ENCODE measurements at regions not wholly inside any gene's neighbourhood (a gene's known extent, or its start where the extent isn't known, plus 50 kb on each side); places are given as distances from the start of the nearest gene placed in this dataset.
"Not testable (repeated sequence)": the region's sequence is repeated elsewhere in the genome, so short reads cannot be mapped to it uniquely, and the experiment has no call there.

DNA sequence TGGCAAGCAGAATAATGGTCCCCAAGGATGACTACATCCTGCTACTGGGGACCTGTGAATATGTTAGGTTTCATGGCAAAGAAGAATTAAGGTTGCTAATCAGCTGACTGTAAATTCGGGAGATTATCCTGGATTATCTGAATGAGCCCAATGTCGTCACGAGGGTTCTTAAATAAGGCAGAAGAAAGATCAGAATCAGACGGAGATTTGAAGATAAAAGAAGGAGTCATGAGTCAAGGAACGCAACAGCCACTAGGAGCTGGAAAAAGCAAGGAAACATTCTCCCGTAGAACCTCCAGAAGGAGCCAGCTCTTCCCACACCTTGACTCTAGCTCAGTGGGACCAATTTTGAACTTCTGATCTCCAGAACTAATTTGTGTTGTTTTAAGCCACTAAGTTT, 82.9 kb upstream of the APBB1IP start:
- TF ChIP-seq, protein P1, sequence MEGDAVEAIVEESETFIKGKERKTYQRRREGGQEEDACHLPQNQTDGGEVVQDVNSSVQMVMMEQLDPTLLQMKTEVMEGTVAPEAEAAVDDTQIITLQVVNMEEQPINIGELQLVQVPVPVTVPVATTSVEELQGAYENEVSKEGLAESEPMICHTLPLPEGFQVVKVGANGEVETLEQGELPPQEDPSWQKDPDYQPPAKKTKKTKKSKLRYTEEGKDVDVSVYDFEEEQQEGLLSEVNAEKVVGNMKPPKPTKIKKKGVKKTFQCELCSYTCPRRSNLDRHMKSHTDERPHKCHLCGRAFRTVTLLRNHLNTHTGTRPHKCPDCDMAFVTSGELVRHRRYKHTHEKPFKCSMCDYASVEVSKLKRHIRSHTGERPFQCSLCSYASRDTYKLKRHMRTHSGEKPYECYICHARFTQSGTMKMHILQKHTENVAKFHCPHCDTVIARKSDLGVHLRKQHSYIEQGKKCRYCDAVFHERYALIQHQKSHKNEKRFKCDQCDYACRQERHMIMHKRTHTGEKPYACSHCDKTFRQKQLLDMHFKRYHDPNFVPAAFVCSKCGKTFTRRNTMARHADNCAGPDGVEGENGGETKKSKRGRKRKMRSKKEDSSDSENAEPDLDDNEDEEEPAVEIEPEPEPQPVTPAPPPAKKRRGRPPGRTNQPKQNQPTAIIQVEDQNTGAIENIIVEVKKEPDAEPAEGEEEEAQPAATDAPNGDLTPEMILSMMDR (IDR thresholded peaks at IDR 0.05; ENCODE audit: extremely low read depth, missing control alignments), result no peak
- DNase-seq (ENCODE audit: low spot score), result no peak

- TF ChIP-seq, protein P1 (IDR thresholded peaks at IDR 0.05; ENCODE audit: extremely low read depth, missing control alignments), result no peak
- DNase-seq (ENCODE audit: low spot score), result no peak
These were observed 80.9 kb upstream of the APBB1IP start for GRCh38 chr10:26357203-26357602.

GRCh38 chr10:26358071-26358470, 80.1 kb upstream of the APBB1IP start:
- no peak for DNase-seq (ENCODE audit: low spot score)
- TF ChIP-seq, protein P1 (IDR thresholded peaks at IDR 0.05; ENCODE audit: extremely low read depth, missing control alignments), result no peak

GRCh38 chr10:26359670-26360069, 78.5 kb upstream of the APBB1IP start:
- TF ChIP-seq, protein P1 (IDR thresholded peaks at IDR 0.05; ENCODE audit: extremely low read depth, missing control alignments), result no peak
- no peak for DNase-seq (ENCODE audit: low spot score)

GRCh38 chr10:26361351-26361750, 76.8 kb upstream of the APBB1IP start:
- DNase-seq (ENCODE audit: low spot score), result no peak
- TF ChIP-seq, protein P1 (IDR thresholded peaks at IDR 0.05; ENCODE audit: extremely low read depth, missing control alignments), result no peak

DNA sequence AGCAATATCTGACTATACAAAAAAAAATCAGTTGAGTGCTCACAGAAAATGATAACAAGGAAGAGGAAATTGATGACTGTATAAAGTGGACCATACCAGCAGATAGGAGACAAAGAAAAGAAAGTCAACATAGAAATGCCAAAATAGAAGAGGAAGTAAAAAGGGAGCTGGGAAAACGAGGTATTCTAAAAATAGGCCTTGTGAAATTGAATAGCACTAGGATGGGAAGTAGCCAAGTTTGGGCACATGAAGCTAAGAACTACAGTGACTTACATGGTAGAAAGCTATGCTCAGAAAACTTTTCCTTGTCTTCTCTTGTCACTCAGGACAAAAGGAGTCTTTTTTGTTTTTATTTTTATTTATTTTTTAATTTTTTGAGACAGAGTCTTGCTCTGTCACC, 76.2 kb upstream of the APBB1IP start:
- DNase-seq (ENCODE audit: low spot score), result no peak
- TF ChIP-seq, protein P1 (IDR thresholded peaks at IDR 0.05; ENCODE audit: extremely low read depth, missing control alignments), result no peak

- TF ChIP-seq, protein P1 (IDR thresholded peaks at IDR 0.05; ENCODE audit: extremely low read depth, missing control alignments), result no peak
- no peak for DNase-seq (ENCODE audit: low spot score)
These were observed 72.3 kb upstream of the APBB1IP start for GRCh38 chr10:26365681-26366358.

DNA sequence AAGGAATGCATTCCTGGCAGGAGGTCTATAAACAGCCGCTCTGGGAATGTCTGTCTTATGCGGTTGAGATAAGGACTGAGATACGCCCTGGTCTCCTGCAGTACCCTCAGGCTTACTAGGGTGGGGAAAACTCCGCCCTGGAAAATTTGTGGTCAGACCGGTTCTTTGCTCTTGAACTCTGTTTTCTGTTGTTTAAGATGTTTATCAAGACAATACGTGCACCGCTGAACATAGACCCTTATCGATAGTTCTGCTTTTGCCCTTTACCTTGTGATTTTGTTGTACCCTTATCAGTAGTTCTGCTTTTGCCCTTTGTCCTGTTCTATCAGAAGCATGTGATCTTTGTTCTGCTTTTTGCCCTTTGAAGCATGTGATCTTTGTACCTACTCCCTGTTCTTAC, 71.1 kb upstream of the APBB1IP start:
- DNase-seq (ENCODE audit: low spot score), result not testable (repeated sequence)
